Cardiac muscle cell (in vitro differentiated cells and primary cell): ENCODE measurements at regions not wholly inside any gene's neighbourhood (a gene's known extent, or its start where the extent isn't known, plus 50 kb on each side); places are given as distances from the start of the nearest gene placed in this dataset.

ENCODE experiments used
- DNase-seq, 2 donors: peaks; one replicate each; pipeline versions ENCODE4 v3.0.0 to v3.0.0-alpha.2; 2010 to 2017; ENCODE audit warnings: low read depth in 1 of 2, low spot score in 1 of 2
- H3K27ac ChIP-seq: fragments of 200-600 bp; sonication (generic); 2 replicates; pipeline ENCODE4 v1.5.1; 2016
- H3K27me3 ChIP-seq: fragments of 200-600 bp; sonication (generic); 2 replicates; pipeline ENCODE4 v1.6.0; 2016; ENCODE audit warnings: control low read depth
- H3K36me3 ChIP-seq: fragments of 200-600 bp; sonication (generic); 2 replicates; pipeline ENCODE4 v1.5.1; 2016; ENCODE audit warnings: control low read depth
- H3K4me1 ChIP-seq: fragments of 200-600 bp; sonication (generic); 2 replicates; pipeline ENCODE4 v1.8.1; 2017; ENCODE audit warnings: low read depth, mild to moderate bottlenecking, mixed run types
- H3K4me3 ChIP-seq: fragments of 200-600 bp; sonication (generic); 2 replicates; pipeline ENCODE4 v1.5.1; 2016; ENCODE audit warnings: mild to moderate bottlenecking
- H3K9me3 ChIP-seq: fragments of 200-600 bp; sonication (generic); 2 replicates; pipeline ENCODE4 v1.5.1; 2017; ENCODE audit warnings: low read depth, mild to moderate bottlenecking, control low read depth
- CTCF ChIP-seq: IDR thresholded peaks from 2 replicates; pipeline ENCODE4 v1.5.1; 2012; ENCODE audit warnings: low read depth, mild to moderate bottlenecking, low read length

- no peak for DNase-seq
- Histone ChIP-seq H3K4me1 (no peaks in the 10 kb centered on the region), H3K4me3 (no peak overlapping the region), H3K27ac (no peak overlapping the region), H3K9me3 (no peaks in the 10 kb centered on the region), H3K36me3 (no peaks in the 10 kb centered on the region), H3K27me3 (no peaks in the 10 kb centered on the region)
- TF ChIP-seq CTCF: no peak
Observed at GRCh38 chr5:58378613-58379390, 81.1 kb downstream of the PLK2 start.

GRCh38 chr5:58370606-58371005 is 89.3 kb downstream of the PLK2 start:
- no peak for DNase-seq
- peaks cover 14% of the 10 kb centered on the region for H3K4me1 ChIP-seq
- H3K27ac ChIP-seq: no peak overlapping the region
- no peak for TF ChIP-seq CTCF
- no peaks in the 10 kb centered on the region for H3K36me3 ChIP-seq
- H3K9me3 ChIP-seq: no peaks in the 10 kb centered on the region
- H3K4me3 ChIP-seq: no peak overlapping the region
- H3K27me3 ChIP-seq: no peaks in the 10 kb centered on the region

- no peak for TF ChIP-seq CTCF
Observed at GRCh38 chr5:58369513-58370190, 90.2 kb downstream of the PLK2 start.

GRCh38 chr5:58366461-58366860 is 93.4 kb downstream of the PLK2 start:
- H3K9me3 ChIP-seq: no peaks in the 10 kb centered on the region
- no peak for TF ChIP-seq CTCF
- H3K36me3 ChIP-seq: no peaks in the 10 kb centered on the region
- peaks cover 20% of the 10 kb centered on the region for H3K4me1 ChIP-seq
- H3K4me3 ChIP-seq: no peak overlapping the region
- peak in 1 of 2 donors; percentile 75 for DNase-seq
- peak overlapping the region; percentile 3 for H3K27ac ChIP-seq
- no peaks in the 10 kb centered on the region for H3K27me3 ChIP-seq

More at GRCh38 chr5:58369513-58370190, 90.2 kb downstream of the PLK2 start:
- Histone ChIP-seq H3K4me3 (no peak overlapping the region), H3K9me3 (no peaks in the 10 kb centered on the region), H3K4me1 (peaks cover 17% of the 10 kb centered on the region), H3K27ac (no peak overlapping the region), H3K36me3 (no peaks in the 10 kb centered on the region), H3K27me3 (no peaks in the 10 kb centered on the region)
- no peak for DNase-seq

GRCh38 chr5:58365791-58366190 is 94.1 kb downstream of the PLK2 start:
- no peak overlapping the region for H3K27ac ChIP-seq
- H3K4me1 ChIP-seq: peaks cover 20% of the 10 kb centered on the region
- no peak for DNase-seq
- TF ChIP-seq CTCF: no peak
- no peak overlapping the region for H3K4me3 ChIP-seq
- H3K9me3 ChIP-seq: no peaks in the 10 kb centered on the region
- H3K27me3 ChIP-seq: no peaks in the 10 kb centered on the region
- no peaks in the 10 kb centered on the region for H3K36me3 ChIP-seq
